Suprapubic skin (tissue), 4 donors: ENCODE measurements at regions not wholly inside any gene's neighbourhood (a gene's known extent, or its start where the extent isn't known, plus 50 kb on each side); places are given as distances from the start of the nearest gene placed in this dataset.
"Not testable (repeated sequence)": the region's sequence is repeated elsewhere in the genome, so short reads cannot be mapped to it uniquely, and the experiment has no call there.

Experiments
- DNase-seq, 2 donors: peaks; one replicate each; pipeline ENCODE4 v3.0.0-alpha.2; 2019; ENCODE audit warnings: low spot score in 2 of 2
- H3K27ac ChIP-seq: fragments of 200-600 bp; sonication (generic); one replicate; pipeline ENCODE4 v1.5.1; 2019
- H3K27me3 ChIP-seq: fragments of 200-600 bp; sonication (generic); one replicate; pipeline ENCODE4 v1.5.1; 2019
- H3K36me3 ChIP-seq: fragments of 200-600 bp; sonication (generic); one replicate; pipeline ENCODE4 v1.5.1; 2019
- H3K4me1 ChIP-seq: fragments of 200-600 bp; sonication (generic); one replicate; pipeline ENCODE4 v1.5.1; 2019
- H3K4me3 ChIP-seq: fragments of 200-600 bp; sonication (generic); one replicate; pipeline ENCODE4 v1.5.1; 2019; ENCODE audit warnings: mild to moderate bottlenecking
- H3K9me3 ChIP-seq: fragments of 200-600 bp; sonication (generic); one replicate; pipeline ENCODE4 v1.5.1; 2019
- CTCF ChIP-seq, 2 donors: fragments of 200-600 bp in 1 of 2; fragments of 450-650 bp in 1 of 2; sonication (generic) in 1 of 2; IDR thresholded peaks; one replicate each; pipeline ENCODE4 v1.5.1; 2016 to 2019; ENCODE audit warnings: antibody characterized with exemption in 2 of 2, mild to moderate bottlenecking in 1 of 2, moderate library complexity in 1 of 2
- EP300 ChIP-seq: sonication (generic); formaldehyde crosslinking; IDR thresholded peaks from one replicate; pipeline ENCODE4 v1.6.1; 2017; ENCODE audit warnings: antibody characterized with exemption
- POLR2A ChIP-seq, 2 donors: fragments of 450-650 bp; IDR thresholded peaks; one replicate each; pipeline ENCODE4 v1.6.1; 2017; ENCODE audit warnings: antibody characterized with exemption in 2 of 2, mild to moderate bottlenecking in 2 of 2, moderate library complexity in 2 of 2
- POLR2AphosphoS5 ChIP-seq, 3 donors: sonication (generic); formaldehyde crosslinking; IDR thresholded peaks; one replicate each; pipeline ENCODE4 v1.6.1; 2017; ENCODE audit warnings: antibody characterized with exemption in 3 of 3
- WGBS: methylation state at CpG from one replicate; pipeline ENCODE4 v1.1.5; 2018; 5-methylcytosine and 5-hydroxymethylcytosine counted together

- no peaks in the 10 kb centered on the region for H3K9me3 ChIP-seq
- H3K27ac ChIP-seq, result no peak overlapping the region
- TF ChIP-seq POLR2AphosphoS5 (IDR thresholded peaks at IDR 0.05) (no peak), EP300 (no peak), POLR2A (IDR thresholded peaks at IDR 0.05) (no peak), CTCF (IDR thresholded peaks at IDR 0.05) (no peak)
- no peaks in the 10 kb centered on the region for H3K27me3 ChIP-seq
- H3K4me3 ChIP-seq, result no peak overlapping the region
- no peaks in the 10 kb centered on the region for H3K36me3 ChIP-seq
- H3K4me1 ChIP-seq, result no peaks in the 10 kb centered on the region
- DNase-seq, result peak in 1 of 2 donors; percentile 55
Observed at GRCh38 chr1:72397786-72398185, 115.4 kb upstream of the NEGR1 start.

- no peak overlapping the region for H3K27ac ChIP-seq
- H3K4me1 ChIP-seq, result no peaks in the 10 kb centered on the region
- no peak for DNase-seq
- H3K4me3 ChIP-seq, result no peak overlapping the region
- WGBS, result 71% methylated on average over 3 of the region's 3 CpGs
- H3K36me3 ChIP-seq, result no peaks in the 10 kb centered on the region
- no peaks in the 10 kb centered on the region for H3K27me3 ChIP-seq
- TF ChIP-seq EP300 (no peak), POLR2AphosphoS5 (IDR thresholded peaks at IDR 0.05) (no peak), CTCF (IDR thresholded peaks at IDR 0.05) (no peak), POLR2A (IDR thresholded peaks at IDR 0.05) (no peak)
- no peaks in the 10 kb centered on the region for H3K9me3 ChIP-seq
Observed at GRCh38 chr1:72394457-72394856, 112.1 kb upstream of the NEGR1 start.

- no peaks in the 10 kb centered on the region for H3K27me3 ChIP-seq
- no peak for DNase-seq
- WGBS, result 91% methylated on average over 2 of the region's 2 CpGs
- TF ChIP-seq POLR2A (IDR thresholded peaks at IDR 0.05), result no peak
- TF ChIP-seq CTCF (IDR thresholded peaks at IDR 0.05), result no peak
- TF ChIP-seq POLR2AphosphoS5 (IDR thresholded peaks at IDR 0.05), result no peak
- no peak for TF ChIP-seq EP300
- H3K9me3 ChIP-seq, result no peaks in the 10 kb centered on the region
- H3K4me1 ChIP-seq, result no peaks in the 10 kb centered on the region
- H3K27ac ChIP-seq, result no peak overlapping the region
- H3K4me3 ChIP-seq, result no peak overlapping the region
- no peaks in the 10 kb centered on the region for H3K36me3 ChIP-seq
Observed at GRCh38 chr1:72379072-72379471, 96.7 kb upstream of the NEGR1 start.

GRCh38 chr1:72375226-72375625, 92.9 kb upstream of the NEGR1 start:
- no peaks in the 10 kb centered on the region for H3K36me3 ChIP-seq
- H3K9me3 ChIP-seq, result no peaks in the 10 kb centered on the region
- TF ChIP-seq CTCF (IDR thresholded peaks at IDR 0.05), result no peak
- no peak for DNase-seq
- H3K4me1 ChIP-seq, result no peaks in the 10 kb centered on the region
- H3K4me3 ChIP-seq, result no peak overlapping the region
- H3K27me3 ChIP-seq, result no peaks in the 10 kb centered on the region
- H3K27ac ChIP-seq, result no peak overlapping the region

DNA sequence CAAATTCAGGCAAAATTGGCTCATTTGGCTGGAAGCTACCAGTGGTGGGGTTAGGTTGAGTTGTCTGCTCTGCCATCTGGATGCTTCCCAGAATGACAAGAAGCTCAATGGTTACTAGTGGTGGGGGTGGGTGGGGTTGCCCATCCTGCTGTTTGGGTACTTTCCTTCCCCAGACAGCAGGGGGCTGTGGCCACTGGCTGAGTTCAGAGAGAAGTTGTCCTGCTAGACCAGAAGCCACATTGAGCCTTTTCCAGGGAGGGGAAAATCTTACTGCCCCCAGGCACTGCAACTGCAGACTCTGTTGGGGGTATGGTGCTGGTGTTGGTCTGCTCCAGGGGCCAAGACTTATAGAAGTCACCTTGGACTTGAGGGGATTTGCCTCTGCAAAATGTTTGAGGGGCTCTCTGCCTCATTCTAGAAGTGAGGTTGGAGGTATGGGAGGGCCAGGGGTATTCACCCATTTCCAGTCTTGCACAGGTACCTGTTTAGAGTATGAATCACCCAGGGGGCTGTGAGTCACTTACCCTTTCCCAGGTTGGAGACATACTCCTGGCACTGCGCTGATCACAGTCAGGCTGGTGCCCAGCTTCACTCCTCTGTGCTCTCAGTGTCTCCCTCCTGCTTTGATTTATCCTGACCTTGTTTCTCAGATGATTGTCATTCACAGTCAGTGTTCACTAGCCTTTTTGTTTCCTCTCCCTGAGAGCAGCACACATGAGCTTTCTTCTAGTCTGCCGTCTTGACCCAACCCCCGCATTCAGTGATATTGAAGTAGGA, 89.1 kb upstream of the NEGR1 start:
- H3K4me1 ChIP-seq, result no peaks in the 10 kb centered on the region
- 64% methylated on average over 3 of the region's 3 CpGs for WGBS
- TF ChIP-seq POLR2AphosphoS5 (IDR thresholded peaks at IDR 0.05), result no peak
- no peak for TF ChIP-seq EP300
- no peak for TF ChIP-seq CTCF (IDR thresholded peaks at IDR 0.05)
- TF ChIP-seq POLR2A (IDR thresholded peaks at IDR 0.05), result no peak
- no peaks in the 10 kb centered on the region for H3K9me3 ChIP-seq
- no peaks in the 10 kb centered on the region for H3K36me3 ChIP-seq
- H3K27ac ChIP-seq, result no peak overlapping the region
- DNase-seq, result no peak
- no peaks in the 10 kb centered on the region for H3K27me3 ChIP-seq
- no peak overlapping the region for H3K4me3 ChIP-seq

DNA sequence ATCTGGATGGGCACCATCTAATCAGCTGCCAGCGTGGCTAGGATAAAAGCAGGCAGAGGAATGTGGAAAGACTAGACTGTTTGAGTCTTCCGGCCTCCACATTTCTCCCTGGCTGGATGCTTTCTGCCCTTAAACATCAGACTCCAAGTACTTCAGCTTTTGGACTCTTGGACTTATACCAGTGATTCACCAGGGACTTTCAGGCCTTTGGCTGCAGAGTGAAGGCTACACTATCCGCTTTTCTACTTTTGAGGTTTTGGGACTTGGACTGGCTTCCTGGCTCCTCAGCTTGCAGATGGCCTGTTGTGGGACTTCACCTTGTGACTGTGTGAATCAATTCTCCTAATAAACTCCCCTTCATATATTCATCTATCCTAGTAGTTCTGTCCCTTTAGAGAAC, 88.5 kb upstream of the NEGR1 start:
- not testable (repeated sequence) for H3K4me3 ChIP-seq, H3K9me3 ChIP-seq, DNase-seq, H3K36me3 ChIP-seq, H3K4me1 ChIP-seq, H3K27me3 ChIP-seq, H3K27ac ChIP-seq
- 85% methylated on average over 3 of the region's 3 CpGs for WGBS
